CD14-positive monocyte (primary cell): ENCODE measurements at regions not wholly inside any gene's neighbourhood (a gene's known extent, or its start where the extent isn't known, plus 50 kb on each side); places are given as distances from the start of the nearest gene placed in this dataset.

Source experiments
- DNase-seq, 3 donors: peaks; one replicate each; pipeline ENCODE4 v3.0.0-alpha.2; 2011 to 2022
- H2AFZ ChIP-seq: 2 replicates; pipeline ENCODE4 v1.6.0; 2012; ENCODE audit warnings: mild to moderate bottlenecking, low read depth, low read length, inconsistent platforms; ENCODE audit not compliant: insufficient read depth, poor library complexity, severe bottlenecking
- H3K27ac ChIP-seq, 2 donors: 1 replicate in 1 of 2; 2 replicates in 1 of 2; pipeline ENCODE4 v1.5.1; 2012 to 2013; ENCODE audit warnings: low read length in 2 of 2, control low read depth in 1 of 2, inconsistent platforms in 1 of 2, low read depth in 1 of 2, mild to moderate bottlenecking in 1 of 2
- H3K27me3 ChIP-seq, 2 donors: one replicate each; pipeline versions ENCODE4 v1.6.0 to v1.6.1; 2011 to 2013; ENCODE audit warnings: low read length in 2 of 2; ENCODE audit not compliant: control insufficient read depth in 2 of 2, insufficient read depth in 2 of 2
- H3K36me3 ChIP-seq, 2 donors: replicated peaks in 1 of 2; 1 replicate in 1 of 2; 2 replicates in 1 of 2; pipeline versions ENCODE4 v1.5.1 to v1.6.1; 2012 to 2013; ENCODE audit warnings: low read length in 2 of 2, control low read depth in 1 of 2, inconsistent platforms in 1 of 2, mild to moderate bottlenecking in 1 of 2; ENCODE audit not compliant: insufficient read depth in 2 of 2, control insufficient read depth in 1 of 2
- H3K4me1 ChIP-seq, 2 donors: 1 replicate in 1 of 2; 2 replicates in 1 of 2; pipeline versions ENCODE4 v1.5.1 to v1.6.1; 2012 to 2013; ENCODE audit warnings: low read length in 2 of 2, control low read depth in 1 of 2, inconsistent platforms in 1 of 2, mild to moderate bottlenecking in 1 of 2, moderate library complexity in 1 of 2; ENCODE audit not compliant: insufficient read depth in 2 of 2, control insufficient read depth in 1 of 2
- H3K4me2 ChIP-seq: replicated peaks from 2 replicates; pipeline ENCODE3; 2012; ENCODE audit warnings: low read length, moderate library complexity, mild to moderate bottlenecking; ENCODE audit not compliant: poor library complexity, severe bottlenecking; ENCODE audit errors: extremely low read depth
- H3K4me3 ChIP-seq, 3 experiments: fragments of 200-600 bp in 1 of 3; sonication (generic) in 1 of 3; replicated peaks in 1 of 3; 1 replicate in 2 of 3; 2 replicates in 1 of 3; pipeline ENCODE4 v1.5.1; 2011 to 2013; ENCODE audit warnings: low read length in 3 of 3, mild to moderate bottlenecking in 3 of 3, control low read depth in 2 of 3, low read depth in 2 of 3, inconsistent platforms in 1 of 3, moderate library complexity in 1 of 3
- H3K79me2 ChIP-seq: 2 replicates; pipeline ENCODE4 v1.6.0; 2012; ENCODE audit warnings: mild to moderate bottlenecking, control low read depth, inconsistent platforms, low read length, moderate library complexity; ENCODE audit not compliant: insufficient read depth
- H3K9ac ChIP-seq: 2 replicates; pipeline ENCODE4 v1.6.0; 2017; ENCODE audit warnings: low read length, mild to moderate bottlenecking; ENCODE audit not compliant: insufficient read depth, poor library complexity, severe bottlenecking
- H3K9me3 ChIP-seq, 2 donors: replicated peaks in 1 of 2; 1 replicate in 1 of 2; 2 replicates in 1 of 2; pipeline versions ENCODE4 v1.5.1 to v1.6.1; 2012 to 2013; ENCODE audit warnings: low read length in 2 of 2, control low read depth in 1 of 2; ENCODE audit not compliant: control insufficient read depth in 1 of 2, insufficient read depth in 1 of 2
- H4K20me1 ChIP-seq: 2 replicates; pipeline ENCODE4 v1.6.0; 2012; ENCODE audit warnings: mild to moderate bottlenecking, low read length, control low read depth, moderate library complexity; ENCODE audit not compliant: insufficient read depth
- H3K27ac Mint-ChIP-seq, 7 donors: one replicate each; pipeline ENCODE4 v1.8.0; 2020; ENCODE audit warnings: mild to moderate bottlenecking in 7 of 7, mixed read lengths in 7 of 7, moderate library complexity in 6 of 7, inconsistent platforms in 2 of 7
- H3K27me3 Mint-ChIP-seq, 3 donors: one replicate each; pipeline ENCODE4 v1.8.0; 2021 to 2022; ENCODE audit warnings: low read depth in 3 of 3, mild to moderate bottlenecking in 3 of 3, mixed read lengths in 3 of 3, moderate library complexity in 3 of 3, inconsistent platforms in 1 of 3
- H3K36me3 Mint-ChIP-seq, 2 donors: one replicate each; pipeline ENCODE4 v1.8.0; 2020; ENCODE audit warnings: mixed read lengths in 2 of 2, inconsistent platforms in 1 of 2, mild to moderate bottlenecking in 1 of 2
- H3K4me1 Mint-ChIP-seq: one replicate; pipeline ENCODE4 v1.8.0; 2020; ENCODE audit warnings: mild to moderate bottlenecking, mixed read lengths
- H3K4me3 Mint-ChIP-seq, 2 donors: one replicate each; pipeline ENCODE4 v1.8.0; 2020; ENCODE audit warnings: mild to moderate bottlenecking in 2 of 2, mixed read lengths in 2 of 2, moderate library complexity in 1 of 2
- H3K9me3 Mint-ChIP-seq, 7 donors: one replicate each; pipeline ENCODE4 v1.8.0; 2020 to 2022; ENCODE audit warnings: mixed read lengths in 7 of 7, mild to moderate bottlenecking in 6 of 7, moderate library complexity in 6 of 7, inconsistent platforms in 2 of 7
- CTCF ChIP-seq: fragments of 200-600 bp; IDR thresholded peaks from one replicate; pipeline ENCODE4 v1.8.0; 2022; ENCODE audit warnings: antibody characterized with exemption, mild to moderate bottlenecking
- WGBS: methylation state at CpG from one replicate; pipeline ENCODE4 v1.1.5; 2013; ENCODE audit warnings: missing lambda C conversion rate; ENCODE audit not compliant: insufficient coverage; 5-methylcytosine and 5-hydroxymethylcytosine counted together
- intact Hi-C, 2 donors: fragments of 100-400 bp; cut with micrococcal nuclease; formaldehyde crosslinking; loops; one replicate each; pipeline versions ENCODE4 v1.15.0 to v1.15.1; 2023

GRCh38 chr9:32844259-32844658 is 60.9 kb downstream of the TMEM215 start:
- H3K79me2 ChIP-seq = no peaks in the 10 kb centered on the region
- no peaks in the 10 kb centered on the region for H4K20me1 ChIP-seq
- intact Hi-C loops = no loop called here
- no peak for DNase-seq
- no peaks in the 10 kb centered on the region for H3K36me3 ChIP-seq
- H3K9ac ChIP-seq = no peak overlapping the region
- H3K27me3 ChIP-seq = peaks cover 2 to 3% of the 10 kb centered on the region in 2 donors
- H3K4me1 Mint-ChIP-seq = peaks cover 4% of the 10 kb centered on the region
- H3K27me3 Mint-ChIP-seq = peaks cover 8 to 25% (median 18%) of the 10 kb centered on the region in 3 donors
- H3K4me3 ChIP-seq = no peak overlapping the region
- H2AFZ ChIP-seq = no peak overlapping the region
- no peaks in the 10 kb centered on the region for H3K4me1 ChIP-seq
- no peak overlapping the region for H3K4me3 Mint-ChIP-seq
- no peak for TF ChIP-seq CTCF
- H3K9me3 ChIP-seq = no peaks in the 10 kb centered on the region
- WGBS = 90% methylated on average over 2 of the region's 6 CpGs
- peaks cover 2 to 11% (median 4%) of the 10 kb centered on the region in 7 donors for H3K9me3 Mint-ChIP-seq
- no peaks in the 10 kb centered on the region for H3K36me3 Mint-ChIP-seq
- H3K27ac ChIP-seq = no peak overlapping the region
- H3K4me2 ChIP-seq = no peak overlapping the region
- H3K27ac Mint-ChIP-seq = no peak overlapping the region

GRCh38 chr9:32854271-32854670 is 70.9 kb downstream of the TMEM215 start:
- no peak overlapping the region for H3K27ac ChIP-seq
- H3K36me3 ChIP-seq = no peaks in the 10 kb centered on the region
- Mint-ChIP-seq H3K36me3 (no peaks in the 10 kb centered on the region), H3K9me3 (peaks cover 0 to 7% (median 1%) of the 10 kb centered on the region in 7 donors), H3K27ac (no peak overlapping the region), H3K4me3 (no peak overlapping the region), H3K4me1 (no peaks in the 10 kb centered on the region), H3K27me3 (peaks cover 18 to 40% (median 34%) of the 10 kb centered on the region in 3 donors)
- H3K79me2 ChIP-seq = no peaks in the 10 kb centered on the region
- 100% methylated on average over 1 of the region's 3 CpGs for WGBS
- no peak overlapping the region for H2AFZ ChIP-seq
- intact Hi-C loops = no loop called here
- no peak overlapping the region for H3K4me3 ChIP-seq
- no peak for TF ChIP-seq CTCF
- H4K20me1 ChIP-seq = no peaks in the 10 kb centered on the region
- H3K4me1 ChIP-seq = no peaks in the 10 kb centered on the region
- peaks cover 11 to 15% of the 10 kb centered on the region in 2 donors for H3K27me3 ChIP-seq
- H3K9me3 ChIP-seq = no peaks in the 10 kb centered on the region
- no peak overlapping the region for H3K4me2 ChIP-seq
- no peak overlapping the region for H3K9ac ChIP-seq
- no peak for DNase-seq
